ENCODE measurements at regions not wholly inside any gene's neighbourhood (a gene's known extent, or its start where the extent isn't known, plus 50 kb on each side); places are given as distances from the start of the nearest gene placed in this dataset.

DNA sequence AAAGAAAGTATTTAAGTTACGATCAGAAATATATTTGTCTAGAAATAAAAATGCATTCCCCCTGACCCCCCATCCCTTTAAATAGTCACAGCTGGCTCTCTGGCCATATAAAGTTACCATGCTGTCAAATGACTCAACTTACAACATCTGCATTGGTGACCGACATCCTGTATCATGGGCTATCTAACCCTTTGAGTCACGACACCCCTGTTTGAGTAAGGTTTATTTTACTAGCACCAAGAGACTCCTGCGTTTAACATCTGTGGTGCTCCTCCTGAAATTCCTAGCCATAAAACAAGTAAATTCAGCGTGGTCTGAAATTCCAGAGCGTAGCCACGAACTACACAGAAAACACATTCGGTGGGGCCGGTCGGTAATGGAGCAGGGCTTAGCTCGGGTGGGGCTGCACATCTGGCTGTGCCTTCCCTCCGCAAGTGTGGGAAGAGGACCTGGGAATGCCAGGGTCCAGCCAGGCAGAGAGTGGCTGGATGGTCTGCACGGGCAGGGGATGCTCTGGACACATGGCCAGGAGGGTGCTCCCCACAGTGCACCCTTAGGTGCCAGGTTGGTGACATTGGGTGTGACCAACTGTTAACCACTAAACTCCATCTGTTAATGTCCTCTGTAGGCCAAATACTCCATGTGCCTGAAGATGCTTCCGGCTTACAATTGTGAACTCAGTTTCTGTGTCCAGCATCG lies 53.0 kb upstream of the CLDN14 start:
- Histone ChIP-seq H3K9me3 (no peaks in the 10 kb centered on the region), H3K36me3 (ENCODE audit: low read depth) (no peaks in the 10 kb centered on the region), H3K4me1 (ENCODE audit: low read depth) (no peaks in the 10 kb centered on the region), H3K4me3 (no peak overlapping the region)
- no peak for DNase-seq
- TF ChIP-seq, protein P1, sequence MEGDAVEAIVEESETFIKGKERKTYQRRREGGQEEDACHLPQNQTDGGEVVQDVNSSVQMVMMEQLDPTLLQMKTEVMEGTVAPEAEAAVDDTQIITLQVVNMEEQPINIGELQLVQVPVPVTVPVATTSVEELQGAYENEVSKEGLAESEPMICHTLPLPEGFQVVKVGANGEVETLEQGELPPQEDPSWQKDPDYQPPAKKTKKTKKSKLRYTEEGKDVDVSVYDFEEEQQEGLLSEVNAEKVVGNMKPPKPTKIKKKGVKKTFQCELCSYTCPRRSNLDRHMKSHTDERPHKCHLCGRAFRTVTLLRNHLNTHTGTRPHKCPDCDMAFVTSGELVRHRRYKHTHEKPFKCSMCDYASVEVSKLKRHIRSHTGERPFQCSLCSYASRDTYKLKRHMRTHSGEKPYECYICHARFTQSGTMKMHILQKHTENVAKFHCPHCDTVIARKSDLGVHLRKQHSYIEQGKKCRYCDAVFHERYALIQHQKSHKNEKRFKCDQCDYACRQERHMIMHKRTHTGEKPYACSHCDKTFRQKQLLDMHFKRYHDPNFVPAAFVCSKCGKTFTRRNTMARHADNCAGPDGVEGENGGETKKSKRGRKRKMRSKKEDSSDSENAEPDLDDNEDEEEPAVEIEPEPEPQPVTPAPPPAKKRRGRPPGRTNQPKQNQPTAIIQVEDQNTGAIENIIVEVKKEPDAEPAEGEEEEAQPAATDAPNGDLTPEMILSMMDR (IDR thresholded peaks at IDR 0.05): no peak
- ATAC-seq: no peak
- intact Hi-C loops (cut with DNase I, micrococcal nuclease): no loop called here

DNA sequence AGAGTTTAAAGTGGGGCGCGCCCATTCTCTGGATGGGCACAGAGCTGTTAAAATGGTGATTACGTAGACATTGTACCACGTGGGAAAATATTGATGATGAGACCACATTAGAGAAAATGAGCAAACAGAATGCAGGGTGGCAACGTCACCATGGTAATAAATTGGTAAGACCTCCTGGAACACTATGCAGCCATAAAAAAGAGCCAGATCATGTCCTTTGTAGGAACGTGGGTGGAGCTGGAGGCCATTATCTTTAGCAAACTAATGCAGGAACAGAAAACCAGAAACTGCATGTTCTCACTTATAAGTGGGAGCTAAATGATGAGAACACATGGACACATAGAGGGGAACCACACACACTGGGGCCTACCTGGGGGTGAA lies 53.5 kb upstream of the CLDN14 start:
- no peaks in the 10 kb centered on the region for H3K9me3 ChIP-seq
- intact Hi-C loops (cut with DNase I, micrococcal nuclease): no loop called here
- H3K4me1 ChIP-seq (ENCODE audit: low read depth): no peaks in the 10 kb centered on the region
- DNase-seq (no peak), ATAC-seq (no peak)
- no peaks in the 10 kb centered on the region for H3K36me3 ChIP-seq (ENCODE audit: low read depth)
- H3K4me3 ChIP-seq: no peak overlapping the region
- TF ChIP-seq, protein P1 (IDR thresholded peaks at IDR 0.05): no peak

GRCh38 chr21:36534656-36535055 lies 54.7 kb upstream of the CLDN14 start:
- no peaks in the 10 kb centered on the region for H3K36me3 ChIP-seq (ENCODE audit: low read depth)
- DNase-seq: no peak
- TF ChIP-seq, protein P1 (IDR thresholded peaks at IDR 0.05): no peak
- no peak overlapping the region for H3K4me3 ChIP-seq
- ATAC-seq: no peak
- no peaks in the 10 kb centered on the region for H3K4me1 ChIP-seq (ENCODE audit: low read depth)
- intact Hi-C loops (cut with DNase I, micrococcal nuclease): no loop called here
- no peaks in the 10 kb centered on the region for H3K9me3 ChIP-seq

DNA sequence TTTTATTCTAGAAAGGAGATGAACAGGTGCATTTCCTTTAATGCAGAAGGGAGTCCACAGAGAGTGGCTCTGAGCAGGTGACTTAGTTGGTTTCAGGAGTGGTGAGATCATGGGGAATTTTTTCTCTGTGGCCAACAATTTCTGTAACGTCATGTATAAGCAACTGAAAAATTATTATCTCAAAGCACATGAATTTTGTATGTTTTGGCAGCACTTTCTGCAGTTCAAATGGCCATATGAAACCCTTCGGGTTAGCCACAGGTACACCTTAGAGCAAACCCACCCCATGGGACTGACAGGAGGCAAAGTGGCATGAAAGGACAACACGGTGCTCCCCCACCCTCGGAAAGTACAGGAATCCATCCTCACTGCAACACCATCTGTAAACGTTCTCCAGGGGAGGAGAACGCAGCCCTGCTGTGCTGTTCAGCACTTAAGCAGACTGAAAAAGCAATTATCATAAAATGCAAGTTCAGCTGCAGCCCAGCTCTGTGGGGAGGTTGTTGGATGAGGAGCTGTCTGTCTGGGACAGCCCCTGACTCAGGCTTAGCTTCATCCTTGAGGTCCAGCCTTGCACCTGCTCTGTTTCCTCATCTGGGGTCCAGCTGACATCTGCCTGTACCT lies 55.8 kb upstream of the CLDN14 start:
- no peak for ATAC-seq
- H3K9me3 ChIP-seq: no peaks in the 10 kb centered on the region
- no peaks in the 10 kb centered on the region for H3K36me3 ChIP-seq (ENCODE audit: low read depth)
- H3K4me3 ChIP-seq: no peak overlapping the region
- no peak for DNase-seq
- intact Hi-C loops (cut with DNase I, micrococcal nuclease): no loop called here
- H3K4me1 ChIP-seq (ENCODE audit: low read depth): no peaks in the 10 kb centered on the region
- TF ChIP-seq, protein P1 (IDR thresholded peaks at IDR 0.05): no peak

DNA sequence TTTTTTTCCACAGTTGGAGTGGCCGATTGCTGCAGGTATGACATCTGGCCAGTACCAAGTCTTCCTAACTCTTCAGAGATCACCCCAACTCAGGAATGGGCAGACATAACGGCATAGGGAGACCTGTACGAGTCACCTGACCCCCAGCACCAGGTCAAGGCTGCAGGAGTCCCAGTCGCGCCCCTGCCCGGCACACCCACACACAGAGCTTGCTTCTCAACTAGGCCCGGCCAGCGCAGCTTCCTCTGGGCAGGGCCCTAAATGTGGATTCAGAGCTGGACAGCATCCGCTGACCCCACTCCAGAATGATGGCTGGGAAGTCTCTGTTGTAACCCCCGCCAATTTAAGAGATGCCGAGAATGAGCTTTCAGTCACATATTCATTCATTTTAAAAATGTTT lies 58.8 kb upstream of the CLDN14 start:
- TF ChIP-seq, protein P1 (IDR thresholded peaks at IDR 0.05): no peak
- intact Hi-C loops (cut with DNase I, micrococcal nuclease): no loop called here
- Histone ChIP-seq H3K4me1 (ENCODE audit: low read depth) (no peaks in the 10 kb centered on the region), H3K4me3 (no peak overlapping the region), H3K36me3 (ENCODE audit: low read depth) (no peaks in the 10 kb centered on the region), H3K9me3 (no peaks in the 10 kb centered on the region)
- DNase-seq (no peak), ATAC-seq (no peak)
